ENCODE measurements at regions not wholly inside any gene's neighbourhood (a gene's known extent, or its start where the extent isn't known, plus 50 kb on each side); places are given as distances from the start of the nearest gene placed in this dataset.
"Not testable (repeated sequence)": the region's sequence is repeated elsewhere in the genome, so short reads cannot be mapped to it uniquely, and the experiment has no call there.

- H3K36me3 Mint-ChIP-seq: no peaks in the 10 kb centered on the region
- H3K27me3 Mint-ChIP-seq: no peaks in the 10 kb centered on the region
- peaks cover 5% of the 10 kb centered on the region for H3K9me3 Mint-ChIP-seq
- H3K4me1 Mint-ChIP-seq: no peaks in the 10 kb centered on the region
- H3K4me3 Mint-ChIP-seq: no peak overlapping the region
- H3K27ac Mint-ChIP-seq: no peak overlapping the region
These were observed 140.1 kb upstream of the SMIM31 start for GRCh38 chr4:164613792-164614191.

- H3K36me3 Mint-ChIP-seq: no peaks in the 10 kb centered on the region
- H3K4me1 Mint-ChIP-seq: no peaks in the 10 kb centered on the region
- H3K27ac Mint-ChIP-seq: no peak overlapping the region
- H3K4me3 Mint-ChIP-seq: no peak overlapping the region
- H3K27me3 Mint-ChIP-seq: no peaks in the 10 kb centered on the region
- H3K9me3 Mint-ChIP-seq: peaks cover 5% of the 10 kb centered on the region
These were observed 139.6 kb upstream of the SMIM31 start for GRCh38 chr4:164614329-164614728.

DNA sequence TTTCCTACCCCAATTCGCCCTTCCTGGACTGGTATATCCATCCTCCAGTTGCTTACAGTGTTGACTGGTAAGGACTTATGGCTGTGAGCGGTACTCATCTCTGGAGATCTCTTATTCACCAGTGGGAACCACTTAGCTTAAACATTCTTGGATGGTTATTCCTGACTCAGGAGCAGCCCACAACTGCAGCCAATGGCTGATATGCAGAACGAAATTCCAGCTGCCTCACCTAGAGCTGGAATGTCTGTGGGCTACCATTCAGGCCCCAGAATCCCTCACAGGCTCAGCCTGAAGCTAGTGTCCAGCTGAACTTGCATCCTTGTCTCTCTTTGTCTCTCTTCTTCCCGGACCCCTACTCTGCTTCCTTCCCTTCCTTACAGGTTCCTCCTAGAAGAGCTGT is 138.9 kb upstream of the SMIM31 start:
- Mint-ChIP-seq H3K27ac (no peak overlapping the region), H3K4me1 (no peaks in the 10 kb centered on the region), H3K27me3 (no peaks in the 10 kb centered on the region), H3K9me3 (peaks cover 5% of the 10 kb centered on the region), H3K36me3 (no peaks in the 10 kb centered on the region), H3K4me3 (no peak overlapping the region)

DNA sequence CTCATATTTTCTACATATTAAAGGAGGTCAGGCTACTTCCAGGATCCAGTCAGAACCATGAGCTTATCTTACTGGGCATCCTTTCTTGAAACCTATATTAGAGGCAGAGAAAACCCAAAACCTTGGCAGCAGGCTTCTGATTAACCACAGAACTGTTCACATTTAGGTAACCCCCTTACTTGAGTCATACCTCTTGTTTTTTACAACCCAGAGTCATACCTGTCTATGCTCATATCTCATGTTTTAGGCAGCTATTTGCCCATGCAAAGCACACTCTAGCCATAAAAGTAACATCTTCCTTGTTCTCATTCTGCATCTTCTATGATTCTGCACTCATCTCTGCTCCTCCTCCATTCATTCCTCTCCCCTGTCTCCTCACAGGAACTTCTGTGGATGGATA is 138.0 kb upstream of the SMIM31 start:
- no peaks in the 10 kb centered on the region for H3K36me3 Mint-ChIP-seq
- no peaks in the 10 kb centered on the region for H3K4me1 Mint-ChIP-seq
- no peaks in the 10 kb centered on the region for H3K27me3 Mint-ChIP-seq
- H3K4me3 Mint-ChIP-seq: no peak overlapping the region
- no peak overlapping the region for H3K27ac Mint-ChIP-seq
- no peaks in the 10 kb centered on the region for H3K9me3 Mint-ChIP-seq

DNA sequence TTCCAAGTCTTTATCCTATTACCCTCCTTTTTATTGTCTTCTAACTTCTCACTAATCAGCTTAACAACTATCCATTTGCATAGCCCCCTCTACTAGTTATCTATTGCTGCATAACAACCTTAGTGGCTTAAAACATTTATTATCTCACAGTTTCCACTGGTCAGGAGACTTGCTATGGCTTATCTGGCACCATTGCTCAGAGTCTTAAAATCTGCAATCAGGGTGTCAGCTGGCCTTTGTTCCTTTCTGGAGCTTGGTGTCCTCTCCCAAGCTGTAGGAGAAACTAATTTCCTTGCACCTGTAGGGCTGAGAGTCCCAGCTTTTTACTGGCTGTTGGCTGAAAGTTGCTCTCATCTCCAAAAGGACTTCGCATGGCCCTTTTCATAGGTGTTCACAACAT is 137.0 kb upstream of the SMIM31 start:
- H3K9me3 Mint-ChIP-seq: no peaks in the 10 kb centered on the region
- no peaks in the 10 kb centered on the region for H3K36me3 Mint-ChIP-seq
- H3K4me3 Mint-ChIP-seq: no peak overlapping the region
- no peak overlapping the region for H3K27ac Mint-ChIP-seq
- H3K27me3 Mint-ChIP-seq: peaks cover 1% of the 10 kb centered on the region
- H3K4me1 Mint-ChIP-seq: no peaks in the 10 kb centered on the region

- Mint-ChIP-seq H3K27ac (no peak overlapping the region), H3K9me3 (no peaks in the 10 kb centered on the region), H3K36me3 (no peaks in the 10 kb centered on the region), H3K27me3 (peaks cover 3% of the 10 kb centered on the region), H3K4me3 (no peak overlapping the region), H3K4me1 (no peaks in the 10 kb centered on the region)
These were observed 136.5 kb upstream of the SMIM31 start for GRCh38 chr4:164617426-164617825.

- H3K4me1 Mint-ChIP-seq: no peaks in the 10 kb centered on the region
- no peaks in the 10 kb centered on the region for H3K9me3 Mint-ChIP-seq
- no peak overlapping the region for H3K27ac Mint-ChIP-seq
- no peak overlapping the region for H3K4me3 Mint-ChIP-seq
- H3K36me3 Mint-ChIP-seq: no peaks in the 10 kb centered on the region
- peaks cover 3% of the 10 kb centered on the region for H3K27me3 Mint-ChIP-seq
These were observed 136.0 kb upstream of the SMIM31 start for GRCh38 chr4:164617911-164618310.

DNA sequence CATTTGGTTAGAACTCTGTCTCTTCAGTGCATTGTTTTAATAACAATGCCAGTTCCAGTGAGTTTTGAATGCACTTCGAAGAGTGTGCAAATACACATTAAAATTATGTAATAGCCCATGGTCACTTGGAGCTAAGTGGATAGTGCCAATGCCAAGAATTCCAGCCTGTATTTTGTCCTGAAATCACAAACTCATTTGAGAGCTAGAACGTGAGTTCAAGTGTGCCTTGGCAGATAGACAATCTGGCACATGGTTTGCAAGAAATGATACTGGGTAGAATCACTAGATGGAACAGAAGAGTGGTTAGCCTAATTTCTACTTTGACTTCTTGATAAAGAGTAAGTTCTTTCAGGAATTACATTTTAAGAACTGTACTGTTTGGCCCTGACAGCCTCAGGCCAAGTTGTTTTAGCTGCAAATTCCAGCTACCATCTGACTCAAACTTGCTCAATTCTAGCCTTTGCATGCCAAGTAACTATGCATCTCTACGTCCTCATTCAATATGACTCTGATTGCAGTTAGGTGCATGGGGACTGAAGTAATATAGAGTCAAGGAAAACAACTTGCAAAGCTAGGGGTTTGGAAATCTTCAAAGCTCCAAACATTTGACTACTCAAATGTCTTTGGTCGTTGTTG is 131.9 kb upstream of the SMIM31 start:
- H3K27me3 Mint-ChIP-seq: peaks cover 4% of the 10 kb centered on the region
- no peaks in the 10 kb centered on the region for H3K36me3 Mint-ChIP-seq
- H3K27ac Mint-ChIP-seq: no peak overlapping the region
- no peaks in the 10 kb centered on the region for H3K9me3 Mint-ChIP-seq
- H3K4me3 Mint-ChIP-seq: no peak overlapping the region
- no peaks in the 10 kb centered on the region for H3K4me1 Mint-ChIP-seq

DNA sequence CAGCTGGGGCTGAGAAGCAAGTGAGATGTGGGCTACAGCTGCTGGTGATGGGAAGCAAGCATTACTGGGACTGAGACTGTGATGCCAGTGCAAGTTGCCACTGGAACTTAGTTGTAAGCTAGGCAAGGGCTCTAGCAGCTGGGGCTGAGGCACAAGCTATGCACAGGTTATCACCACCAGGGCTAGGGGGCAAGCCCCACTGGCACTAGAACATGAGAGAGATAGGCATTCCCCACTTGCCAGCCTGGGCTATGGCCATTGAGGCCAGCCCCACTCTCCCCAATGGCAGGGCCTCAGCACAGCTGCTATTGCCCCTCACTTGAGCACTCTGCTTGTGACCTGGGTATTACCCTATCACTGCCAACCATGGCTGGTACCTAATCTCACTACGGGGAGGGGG is 130.8 kb upstream of the SMIM31 start:
- Mint-ChIP-seq H3K4me3 (no peak overlapping the region), H3K4me1 (no peaks in the 10 kb centered on the region), H3K27ac (no peak overlapping the region), H3K27me3 (peaks cover 6% of the 10 kb centered on the region), H3K36me3 (no peaks in the 10 kb centered on the region), H3K9me3 (peaks cover 3% of the 10 kb centered on the region)

- no peaks in the 10 kb centered on the region for H3K36me3 Mint-ChIP-seq
These were observed 114.9 kb upstream of the SMIM31 start for GRCh38 chr4:164639001-164639400.

DNA sequence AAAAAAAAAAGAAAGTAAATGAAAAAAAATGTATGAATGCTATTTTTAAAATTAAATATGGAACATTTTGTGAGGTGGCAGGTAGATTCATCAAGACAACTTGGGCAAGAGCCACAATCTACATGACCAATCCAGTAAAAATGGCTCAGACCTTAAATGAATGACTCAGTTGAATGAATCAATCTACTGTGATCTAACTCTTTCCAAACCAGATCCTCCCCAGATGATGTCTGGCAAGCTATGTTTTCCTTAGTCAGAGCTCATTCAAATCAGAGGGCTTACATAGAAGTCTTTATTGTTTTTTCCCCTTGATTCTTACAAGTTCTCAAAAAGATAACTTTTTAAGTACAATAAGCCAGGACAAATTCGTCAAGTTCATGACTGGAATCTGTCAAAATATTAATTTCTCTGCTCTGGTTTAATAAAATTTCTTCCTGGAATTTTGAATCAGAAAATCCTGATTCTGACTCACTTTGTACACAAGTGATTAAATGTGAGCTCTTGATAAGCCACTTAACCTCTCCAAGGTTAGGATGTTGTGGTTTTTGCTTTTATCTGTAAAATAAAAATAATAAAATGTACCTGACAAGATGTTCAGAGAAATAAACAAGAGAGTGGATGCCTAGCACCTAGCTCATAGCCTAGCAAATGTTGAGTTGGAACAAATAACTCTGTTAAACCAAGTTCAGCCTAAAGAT is 105.6 kb upstream of the SMIM31 start:
- no peaks in the 10 kb centered on the region for H3K4me1 Mint-ChIP-seq
- H3K27me3 Mint-ChIP-seq: peaks cover 2% of the 10 kb centered on the region
- H3K27ac Mint-ChIP-seq: no peak overlapping the region
- no peak overlapping the region for H3K4me3 Mint-ChIP-seq
- no peaks in the 10 kb centered on the region for H3K36me3 Mint-ChIP-seq
- no peaks in the 10 kb centered on the region for H3K9me3 Mint-ChIP-seq

More at GRCh38 chr4:164639001-164639400, 114.9 kb upstream of the SMIM31 start:
- H3K27me3 Mint-ChIP-seq: no peaks in the 10 kb centered on the region
- H3K9me3 Mint-ChIP-seq: no peaks in the 10 kb centered on the region
- no peak overlapping the region for H3K4me3 Mint-ChIP-seq
- no peak overlapping the region for H3K27ac Mint-ChIP-seq
- no peaks in the 10 kb centered on the region for H3K4me1 Mint-ChIP-seq

GRCh38 chr4:164648849-164649212 is 105.1 kb upstream of the SMIM31 start:
- Mint-ChIP-seq H3K27ac (no peak overlapping the region), H3K9me3 (no peaks in the 10 kb centered on the region), H3K4me1 (no peaks in the 10 kb centered on the region), H3K4me3 (no peak overlapping the region), H3K27me3 (peaks cover 2% of the 10 kb centered on the region), H3K36me3 (no peaks in the 10 kb centered on the region)

- Mint-ChIP-seq H3K27me3 (peaks cover 2% of the 10 kb centered on the region), H3K27ac (no peak overlapping the region), H3K9me3 (peaks cover 13% of the 10 kb centered on the region), H3K4me1 (no peaks in the 10 kb centered on the region), H3K4me3 (no peak overlapping the region), H3K36me3 (no peaks in the 10 kb centered on the region)
These were observed 94.2 kb upstream of the SMIM31 start for GRCh38 chr4:164659765-164660164.

DNA sequence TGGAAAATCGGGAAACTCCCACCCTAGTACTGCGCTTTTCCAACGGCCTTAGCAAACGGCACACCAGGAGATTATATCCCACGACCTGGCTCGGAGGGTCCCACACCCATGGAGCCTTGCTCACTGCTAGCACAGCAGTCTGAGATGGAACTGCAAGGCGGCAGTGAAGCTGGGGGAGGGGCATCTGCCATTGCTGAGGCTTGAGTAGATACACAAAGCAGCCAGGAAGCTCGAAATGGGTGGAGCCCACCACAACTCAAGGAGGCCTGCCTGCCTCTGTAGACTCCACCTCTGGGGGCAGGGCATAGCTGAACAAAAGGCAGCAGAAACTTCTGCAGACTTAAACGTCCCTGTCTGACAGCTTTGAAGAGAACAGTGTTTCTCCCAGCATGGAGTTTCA is 77.8 kb upstream of the SMIM31 start:
- H3K36me3 Mint-ChIP-seq, H3K27ac Mint-ChIP-seq, H3K4me3 Mint-ChIP-seq, H3K4me1 Mint-ChIP-seq, H3K27me3 Mint-ChIP-seq, H3K9me3 Mint-ChIP-seq: not testable (repeated sequence)

- Mint-ChIP-seq H3K9me3 (no peaks in the 10 kb centered on the region), H3K4me1 (no peaks in the 10 kb centered on the region), H3K27me3 (peaks cover 3% of the 10 kb centered on the region), H3K4me3 (no peak overlapping the region), H3K27ac (no peak overlapping the region), H3K36me3 (no peaks in the 10 kb centered on the region)
These were observed 70.9 kb upstream of the SMIM31 start for GRCh38 chr4:164683040-164683439.

GRCh38 chr4:164695650-164696049 is 58.3 kb upstream of the SMIM31 start:
- no peak overlapping the region for H3K4me3 Mint-ChIP-seq
- no peak overlapping the region for H3K27ac Mint-ChIP-seq
- H3K4me1 Mint-ChIP-seq: no peaks in the 10 kb centered on the region
- H3K9me3 Mint-ChIP-seq: no peaks in the 10 kb centered on the region
- H3K36me3 Mint-ChIP-seq: no peaks in the 10 kb centered on the region
- peaks cover 3% of the 10 kb centered on the region for H3K27me3 Mint-ChIP-seq

GRCh38 chr4:164700471-164700870 is 53.5 kb upstream of the SMIM31 start:
- H3K27me3 Mint-ChIP-seq: peaks cover 7% of the 10 kb centered on the region
- no peaks in the 10 kb centered on the region for H3K36me3 Mint-ChIP-seq
- no peaks in the 10 kb centered on the region for H3K4me1 Mint-ChIP-seq
- no peak overlapping the region for H3K27ac Mint-ChIP-seq
- H3K9me3 Mint-ChIP-seq: no peaks in the 10 kb centered on the region
- no peak overlapping the region for H3K4me3 Mint-ChIP-seq

Measured in activated naive CD4-positive, alpha-beta T cell treated with anti-CD3 and anti-CD28 coated beads, Interleukin-2, amount 50 U/mL, for 24 hours (primary cell).